ENCODE measurements at regions not wholly inside any gene's neighbourhood (a gene's known extent, or its start where the extent isn't known, plus 50 kb on each side); places are given as distances from the start of the nearest gene placed in this dataset.
"Not testable (repeated sequence)": the region's sequence is repeated elsewhere in the genome, so short reads cannot be mapped to it uniquely, and the experiment has no call there.

- not testable (repeated sequence) for DNase-seq
Measured at GRCh38 chr15:29648415-29648814, 173.9 kb downstream of the TJP1 start.

DNA sequence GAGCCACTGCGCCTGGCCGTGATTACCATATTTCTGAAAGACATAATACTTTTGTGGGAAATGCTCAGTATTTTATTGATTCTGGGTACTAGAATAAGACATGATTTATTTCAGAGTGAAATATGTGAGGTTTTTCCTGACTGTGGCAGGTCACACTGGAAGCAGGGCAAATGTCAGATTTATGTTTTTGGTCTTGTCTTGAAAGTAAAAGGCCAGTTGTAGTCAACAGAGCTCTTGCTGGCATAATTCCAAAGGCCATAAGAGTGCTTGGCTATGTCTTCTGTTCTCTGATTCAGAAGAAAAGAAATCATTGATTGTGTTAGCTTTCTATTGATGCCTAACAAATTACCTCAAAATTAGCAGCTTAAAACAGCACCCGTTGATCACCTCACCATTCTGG is 176.4 kb downstream of the TJP1 start:
- no peak for DNase-seq

- not testable (repeated sequence) for DNase-seq
Measured at GRCh38 chr15:29644361-29644760, 177.9 kb downstream of the TJP1 start.

- no peak for DNase-seq
Measured at GRCh38 chr15:29638781-29639180, 183.5 kb downstream of the TJP1 start.

DNA sequence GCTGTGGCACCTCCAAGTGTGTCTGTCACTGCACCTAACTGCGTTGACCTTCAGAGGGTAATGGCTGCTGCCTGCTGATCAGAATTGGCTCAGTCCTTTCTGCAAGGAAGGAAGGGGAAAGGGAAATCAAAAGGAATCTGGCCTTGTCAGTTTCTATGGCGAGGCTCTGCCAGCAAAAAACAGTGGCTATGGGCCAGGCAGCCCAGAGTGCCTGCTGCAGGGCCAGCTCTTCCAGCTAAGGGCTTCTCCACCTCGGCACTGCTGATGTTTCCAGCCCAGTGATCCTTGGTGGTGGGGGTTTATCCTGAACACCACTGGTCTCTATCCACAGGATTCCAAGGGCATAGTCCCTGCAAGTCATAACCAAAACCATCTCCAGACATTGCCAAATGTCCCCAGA is 184.3 kb downstream of the TJP1 start:
- no peak for DNase-seq

- no peak for DNase-seq
Measured at GRCh38 chr15:29637555-29637954, 184.7 kb downstream of the TJP1 start.

DNA sequence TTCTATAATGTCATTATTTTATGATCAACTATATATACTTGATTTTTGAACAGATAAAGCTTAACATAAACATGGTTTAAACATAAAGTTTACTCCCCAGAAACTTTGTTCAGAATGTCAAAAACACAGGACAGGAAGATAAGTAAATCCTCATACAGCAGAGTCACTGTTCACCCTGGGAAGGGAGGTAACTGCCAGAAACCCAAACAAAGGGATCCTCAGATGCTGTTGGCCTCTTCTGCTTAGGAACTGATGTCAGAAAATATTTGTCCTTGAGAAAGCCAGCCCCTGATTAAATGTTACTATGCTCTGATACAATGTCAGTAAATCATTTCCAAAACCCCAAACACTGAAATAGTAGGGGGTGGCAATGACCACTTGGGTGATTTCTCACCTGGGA is 185.3 kb downstream of the TJP1 start:
- no peak for DNase-seq

GRCh38 chr15:29636140-29636539 is 186.1 kb downstream of the TJP1 start:
- no peak for DNase-seq

DNA sequence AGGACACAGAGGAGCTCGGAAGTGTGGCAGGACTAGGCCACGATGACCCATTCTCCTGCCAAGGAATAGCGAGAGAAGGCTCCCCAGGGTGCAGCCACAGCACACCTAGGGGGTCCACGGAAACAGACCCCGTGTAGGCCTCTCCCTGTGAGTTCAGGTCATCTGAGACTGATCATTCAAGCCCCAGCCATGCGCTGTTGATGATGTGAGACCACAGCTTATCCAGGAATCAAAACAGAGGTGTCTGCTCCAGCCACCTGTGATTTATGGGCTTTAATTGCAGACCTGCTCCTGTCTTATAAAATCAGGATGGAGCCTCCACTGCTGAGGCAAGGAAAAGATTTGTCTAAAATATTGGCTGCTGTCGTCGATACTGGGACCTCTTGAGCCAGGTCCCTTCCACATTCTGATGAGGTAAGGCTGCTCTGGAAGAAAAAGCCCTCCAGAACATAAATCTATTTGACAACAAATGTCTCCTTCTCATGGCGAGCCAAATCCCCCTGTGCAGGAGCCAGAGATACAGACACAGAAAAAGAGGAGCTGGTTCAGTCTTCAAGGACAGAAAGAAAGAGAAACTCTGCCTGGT is 186.7 kb downstream of the TJP1 start:
- DNase-seq: no peak

GRCh38 chr15:29633971-29634370 is 188.3 kb downstream of the TJP1 start:
- DNase-seq: no peak

DNA sequence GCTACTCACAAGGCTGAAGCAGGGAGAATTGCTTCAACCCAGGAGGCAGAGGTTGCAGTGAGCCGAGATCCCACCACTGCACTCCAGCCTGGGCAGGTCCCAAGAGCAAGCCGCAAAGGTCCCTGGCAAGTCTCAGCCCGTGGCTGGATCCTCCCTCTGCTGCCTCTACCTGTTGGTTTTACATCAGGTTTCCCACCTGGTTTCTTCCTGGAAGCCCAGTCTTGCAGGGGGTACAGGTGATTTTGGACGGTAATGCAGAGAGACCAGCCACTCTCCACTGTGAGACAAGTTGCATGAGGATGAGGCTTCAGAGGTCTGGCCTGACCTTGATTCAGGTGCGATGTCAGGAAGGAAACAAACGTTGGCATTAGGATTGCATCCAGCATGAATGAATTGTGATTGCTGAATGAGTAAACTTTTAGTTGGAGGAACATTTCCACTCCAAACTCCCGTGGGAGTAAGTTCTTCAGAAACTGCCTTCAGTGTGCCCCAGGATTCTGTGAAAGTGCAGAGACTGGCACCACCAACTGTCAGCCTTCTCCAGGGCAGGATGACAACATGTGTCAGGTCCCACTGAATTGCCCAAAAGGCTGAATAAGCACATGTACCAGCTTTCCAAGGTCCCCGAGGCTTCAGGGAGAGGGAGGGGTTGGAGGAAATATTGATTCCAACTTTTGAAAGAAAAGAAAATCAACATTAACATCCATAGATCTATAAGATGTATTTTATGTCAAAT is 189.4 kb downstream of the TJP1 start:
- no peak for DNase-seq

- no peak for DNase-seq
Measured at GRCh38 chr15:29631076-29632070, 190.9 kb downstream of the TJP1 start.

- no peak for DNase-seq
Measured at GRCh38 chr15:29624271-29624670, 198.0 kb downstream of the TJP1 start.

DNA sequence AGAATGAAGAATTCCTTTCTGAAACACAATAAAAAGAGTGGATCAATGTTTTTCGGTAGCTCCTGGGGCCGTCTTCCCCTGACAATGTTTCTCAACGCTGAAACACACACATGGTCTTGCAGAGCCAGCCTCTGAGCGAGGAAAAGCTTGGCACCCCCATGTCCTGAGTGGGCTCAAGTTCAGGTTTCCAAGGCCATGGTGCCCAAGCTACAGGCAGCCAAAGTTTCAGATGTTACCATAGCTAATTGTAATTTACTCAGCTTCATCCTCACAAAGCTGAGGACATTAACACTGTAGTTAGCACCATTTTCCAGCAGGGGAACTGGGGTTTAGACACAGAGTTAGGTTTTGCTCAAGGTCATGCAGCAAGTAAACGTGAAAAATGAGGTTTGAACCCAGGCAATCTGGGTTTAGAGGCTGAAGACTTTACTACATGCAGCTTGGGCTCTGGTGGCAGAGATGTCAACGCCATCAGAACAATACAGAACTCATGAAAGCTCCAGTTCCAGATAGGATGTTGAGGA is 199.1 kb downstream of the TJP1 start:
- no peak for DNase-seq

- DNase-seq: no peak
Measured at GRCh38 chr15:29622637-29623036, 199.6 kb downstream of the TJP1 start.

DNA sequence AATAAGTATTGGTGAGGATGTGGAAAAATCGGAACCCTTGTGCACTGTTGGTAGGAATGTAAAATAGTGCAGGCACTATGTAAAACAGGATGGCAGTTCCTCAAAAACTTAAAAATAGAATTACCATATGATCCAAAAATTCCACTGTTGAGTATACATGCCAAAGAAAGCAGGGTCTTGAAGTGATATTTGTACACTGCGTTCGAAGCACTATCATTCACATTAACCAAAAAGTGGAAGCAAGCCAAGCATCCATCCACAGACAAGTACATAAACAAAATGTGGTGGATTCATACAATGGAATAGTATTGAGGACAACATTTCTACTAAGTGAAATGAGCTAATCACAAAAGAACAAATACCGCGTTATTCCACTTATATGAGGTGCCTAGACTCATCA is 200.7 kb downstream of the TJP1 start:
- no peak for DNase-seq

- no peak for DNase-seq
Measured at GRCh38 chr15:29618586-29618985, 203.7 kb downstream of the TJP1 start.

GRCh38 chr15:29616512-29616911 is 205.8 kb downstream of the TJP1 start:
- no peak for DNase-seq

DNA sequence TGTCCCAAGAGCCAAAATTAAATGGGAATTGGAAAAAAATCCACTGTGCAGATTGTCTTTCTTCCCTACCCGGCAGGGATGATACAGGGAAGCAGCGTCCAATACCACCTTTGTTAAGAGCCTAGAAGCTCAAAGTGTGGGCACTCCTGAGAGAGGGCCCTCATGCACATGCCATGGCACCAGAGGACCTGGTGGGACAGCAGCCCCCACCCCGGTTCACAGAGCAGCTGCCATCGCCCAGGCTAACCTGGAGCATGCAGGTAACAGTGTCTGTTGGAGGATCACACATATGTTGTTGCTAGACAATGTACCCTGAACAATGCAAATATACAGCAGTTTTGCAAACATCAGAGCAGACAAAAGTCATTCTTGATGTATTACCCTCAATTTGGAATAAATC is 206.5 kb downstream of the TJP1 start:
- no peak for DNase-seq

GRCh38 chr15:29613951-29614382 is 208.3 kb downstream of the TJP1 start:
- no peak for DNase-seq

DNA sequence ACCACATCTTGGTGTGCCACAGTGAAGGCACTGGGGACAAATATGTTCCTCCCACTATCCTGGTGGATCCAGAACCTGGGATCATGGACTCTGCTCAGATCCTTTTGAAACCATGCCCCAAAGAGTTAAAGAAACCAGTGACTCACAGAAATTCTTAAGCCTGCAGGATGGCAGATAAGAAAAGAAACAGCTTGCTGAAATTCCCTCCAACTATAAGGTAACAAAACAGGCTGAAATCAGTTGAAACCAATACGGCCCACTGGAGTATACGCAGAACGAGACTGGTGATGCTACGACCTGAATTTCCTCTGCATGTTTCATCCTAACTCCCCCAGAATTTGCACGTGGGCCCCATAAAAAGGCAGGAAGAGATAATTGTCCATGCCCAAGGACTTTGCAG is 209.6 kb downstream of the TJP1 start:
- no peak for DNase-seq

DNA sequence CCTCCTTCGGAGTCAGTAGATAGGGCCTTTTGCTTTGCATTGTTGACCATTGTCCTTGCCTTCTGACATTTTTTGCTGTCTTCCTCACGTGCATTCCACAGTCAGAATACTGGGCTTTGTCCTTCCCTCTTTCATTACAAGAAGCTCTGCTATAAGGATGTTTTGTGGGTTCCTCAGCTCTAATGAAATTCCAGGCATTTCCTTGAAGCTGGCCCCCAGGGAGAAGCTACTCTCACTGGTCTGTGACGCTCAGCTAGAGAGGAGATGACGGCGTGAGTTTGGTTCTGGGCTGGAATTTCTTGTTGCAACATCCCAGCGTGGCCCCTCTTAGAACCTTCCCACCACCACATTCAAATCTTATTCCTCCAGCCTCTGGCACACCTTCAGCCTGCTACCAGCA is 210.2 kb downstream of the TJP1 start:
- DNase-seq: no peak

GRCh38 chr15:29611057-29611456 is 211.2 kb downstream of the TJP1 start:
- no peak for DNase-seq

All from NCI-H2107 (cell line).